ENCODE measurements at regions not wholly inside any gene's neighbourhood (a gene's known extent, or its start where the extent isn't known, plus 50 kb on each side); places are given as distances from the start of the nearest gene placed in this dataset.

- intact Hi-C loops (cut with DNase I): no loop called here
- ATAC-seq: no peak
Measured at GRCh38 chr2:121888189-121888557, 132.7 kb downstream of the TSN start.

GRCh38 chr2:121890041-121890440 lies 134.6 kb downstream of the TSN start:
- DNase-seq (ENCODE audit: low spot score): no peak
- intact Hi-C loops (cut with DNase I): no loop called here
- ATAC-seq: no peak

More at GRCh38 chr2:121888189-121888557, 132.7 kb downstream of the TSN start:
- DNase-seq (ENCODE audit: low spot score): no peak

- intact Hi-C loops (cut with DNase I): no loop called here
- no peak for ATAC-seq
- DNase-seq (ENCODE audit: low spot score): no peak
Measured at GRCh38 chr2:121895723-121896571, 140.5 kb downstream of the TSN start.

GRCh38 chr2:121897335-121897970 lies 142.0 kb downstream of the TSN start:
- DNase-seq (ENCODE audit: low spot score) (no peak), ATAC-seq (no peak)
- intact Hi-C loops (cut with DNase I): no loop called here

- ATAC-seq (no peak), DNase-seq (ENCODE audit: low spot score) (no peak)
- intact Hi-C loops (cut with DNase I): no loop called here
Measured at GRCh38 chr2:121898483-121898882, 143.0 kb downstream of the TSN start.

- DNase-seq (ENCODE audit: low spot score) (no peak), ATAC-seq (no peak)
- intact Hi-C loops (cut with DNase I): no loop called here
Measured at GRCh38 chr2:121900391-121900790, 144.9 kb downstream of the TSN start.

- intact Hi-C loops (cut with DNase I): no loop called here
- DNase-seq (ENCODE audit: low spot score) (peak; percentile 70), ATAC-seq (peak; percentile 77)
Measured at GRCh38 chr2:121902171-121902591, 146.7 kb downstream of the TSN start.

GRCh38 chr2:121902616-121903015 lies 147.2 kb downstream of the TSN start:
- ATAC-seq (peak; percentile 29), DNase-seq (ENCODE audit: low spot score) (no peak)
- intact Hi-C loops (cut with DNase I): no loop called here

GRCh38 chr2:121903037-121903689 lies 147.7 kb downstream of the TSN start:
- DNase-seq (ENCODE audit: low spot score) (no peak), ATAC-seq (peak; percentile 55)
- intact Hi-C loops (cut with DNase I): no loop called here

GRCh38 chr2:121904656-121905055 lies 149.2 kb downstream of the TSN start:
- DNase-seq (ENCODE audit: low spot score) (no peak), ATAC-seq (no peak)
- intact Hi-C loops (cut with DNase I): no loop called here

GRCh38 chr2:121905201-121905600 lies 149.8 kb downstream of the TSN start:
- intact Hi-C loops (cut with DNase I): no loop called here
- no peak for ATAC-seq
- no peak for DNase-seq (ENCODE audit: low spot score)

GRCh38 chr2:121906170-121906569 lies 150.7 kb downstream of the TSN start:
- intact Hi-C loops (cut with DNase I): no loop called here
- ATAC-seq (no peak), DNase-seq (ENCODE audit: low spot score) (no peak)

GRCh38 chr2:121907928-121908327 lies 152.5 kb downstream of the TSN start:
- intact Hi-C loops (cut with DNase I): no loop called here
- DNase-seq (ENCODE audit: low spot score): no peak
- no peak for ATAC-seq

GRCh38 chr2:121910139-121910538 lies 154.7 kb downstream of the TSN start:
- DNase-seq (ENCODE audit: low spot score) (no peak), ATAC-seq (no peak)
- intact Hi-C loops (cut with DNase I): no loop called here

- intact Hi-C loops (cut with DNase I): no loop called here
- ATAC-seq (no peak), DNase-seq (ENCODE audit: low spot score) (no peak)
Measured at GRCh38 chr2:121911036-121911435, 155.6 kb downstream of the TSN start.

- DNase-seq (ENCODE audit: low spot score): no peak
Measured at GRCh38 chr2:121917143-121917542, 161.7 kb downstream of the TSN start.

GRCh38 chr2:121918231-121918630 lies 162.8 kb downstream of the TSN start:
- no peak for ATAC-seq
- intact Hi-C loops (cut with DNase I): no loop called here

More at GRCh38 chr2:121917143-121917542, 161.7 kb downstream of the TSN start:
- no peak for ATAC-seq
- intact Hi-C loops (cut with DNase I): no loop called here

GRCh38 chr2:121919803-121920202 lies 164.4 kb downstream of the TSN start:
- intact Hi-C loops (cut with DNase I): no loop called here
- no peak for DNase-seq (ENCODE audit: low spot score)
- no peak for ATAC-seq

More at GRCh38 chr2:121918231-121918630, 162.8 kb downstream of the TSN start:
- no peak for DNase-seq (ENCODE audit: low spot score)

GRCh38 chr2:121925466-121925865 lies 170.0 kb downstream of the TSN start:
- intact Hi-C loops (cut with DNase I): no loop called here
- ATAC-seq (no peak), DNase-seq (ENCODE audit: low spot score) (no peak)

GRCh38 chr2:121943285-121943684 lies 187.8 kb downstream of the TSN start:
- DNase-seq (ENCODE audit: low spot score): no peak
- no peak for ATAC-seq
- intact Hi-C loops (cut with DNase I): no loop called here
